T1000 (cell line): ENCODE measurements at regions not wholly inside any gene's neighbourhood (a gene's known extent, or its start where the extent isn't known, plus 50 kb on each side); places are given as distances from the start of the nearest gene placed in this dataset.

Experiments used
- DNase-seq: peaks from one replicate; lab custom pipeline; 2025; ENCODE audit warnings: mixed read lengths; lab: John Stamatoyannopoulos, UW

DNA sequence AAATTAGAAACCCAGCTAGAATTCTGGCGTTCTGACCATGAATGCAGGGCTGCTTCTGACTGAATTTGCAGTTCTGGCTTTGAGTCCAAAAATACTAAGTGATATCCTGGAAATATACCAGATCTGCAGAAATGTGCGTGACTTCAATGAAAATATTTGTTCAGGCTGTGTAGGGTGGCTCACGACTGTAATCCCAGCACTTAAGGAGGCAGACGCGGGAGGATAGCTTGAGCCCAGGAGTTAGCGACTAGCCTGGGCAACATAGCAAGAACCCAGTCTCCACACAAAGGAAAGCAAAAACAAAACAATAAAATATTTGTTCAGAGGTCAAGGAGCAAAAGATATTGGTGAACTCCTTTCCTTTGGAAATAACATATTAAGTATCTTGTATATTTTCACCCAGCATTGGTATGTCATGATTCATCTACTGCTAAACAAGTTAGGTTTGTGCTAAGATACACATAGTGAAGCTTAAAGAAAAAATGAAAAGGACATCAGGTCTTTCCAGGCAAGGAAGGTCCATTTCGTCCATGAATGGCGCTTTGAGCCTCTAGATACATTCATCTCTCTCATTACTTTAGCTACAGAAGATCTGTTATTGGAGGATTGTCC, 239.2 kb downstream of the CMPK2 start:
- no peak for DNase-seq

DNA sequence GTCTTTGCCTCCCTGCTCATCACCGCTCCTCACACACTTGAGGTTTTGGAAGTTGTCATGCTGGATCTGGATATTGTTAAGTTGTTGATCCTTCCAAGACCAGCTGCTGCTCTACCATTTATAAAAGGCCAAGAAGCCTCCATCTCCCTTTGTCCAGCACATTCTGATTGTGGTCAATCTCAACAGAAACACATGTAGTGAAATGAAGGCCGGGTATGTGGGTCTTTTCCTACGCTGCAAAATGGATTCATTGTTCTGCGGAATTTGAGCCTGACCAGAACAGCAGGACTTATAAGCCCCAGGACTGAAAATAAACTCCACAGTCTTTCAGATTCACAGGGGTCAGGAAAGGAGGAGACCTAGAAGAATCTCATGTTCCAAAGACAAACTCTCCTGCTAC, 238.4 kb downstream of the CMPK2 start:
- DNase-seq, result no peak

- DNase-seq, result no peak
Observed at GRCh38 chr2:6630209-6630608, 235.5 kb downstream of the CMPK2 start.

GRCh38 chr2:6635296-6635695, 230.4 kb downstream of the CMPK2 start:
- DNase-seq, result no peak

- DNase-seq, result no peak
Observed at GRCh38 chr2:6637330-6637729, 228.4 kb downstream of the CMPK2 start.

- DNase-seq, result no peak
Observed at GRCh38 chr2:6639929-6640620, 225.6 kb downstream of the CMPK2 start.

DNA sequence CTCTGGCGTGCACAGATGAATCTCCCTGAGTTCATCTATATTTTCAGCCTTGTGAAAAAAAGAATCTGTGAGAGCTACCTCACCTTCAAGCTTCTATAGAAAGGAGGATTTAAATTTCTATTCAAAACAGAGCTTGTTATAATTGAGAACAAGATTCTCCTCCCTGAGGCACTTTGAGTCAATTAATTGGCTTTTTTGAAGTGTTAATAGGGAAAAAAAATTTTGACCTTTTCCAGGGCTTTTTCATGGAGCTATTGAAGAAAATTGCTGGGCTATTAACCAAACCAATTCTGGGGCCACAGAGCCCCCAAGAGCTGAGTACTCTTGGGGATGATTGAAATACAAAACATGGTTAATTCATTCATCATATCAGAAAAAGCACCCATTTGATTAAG, 225.1 kb downstream of the CMPK2 start:
- no peak for DNase-seq

- DNase-seq, result no peak
Observed at GRCh38 chr2:6641956-6642355, 223.8 kb downstream of the CMPK2 start.

DNA sequence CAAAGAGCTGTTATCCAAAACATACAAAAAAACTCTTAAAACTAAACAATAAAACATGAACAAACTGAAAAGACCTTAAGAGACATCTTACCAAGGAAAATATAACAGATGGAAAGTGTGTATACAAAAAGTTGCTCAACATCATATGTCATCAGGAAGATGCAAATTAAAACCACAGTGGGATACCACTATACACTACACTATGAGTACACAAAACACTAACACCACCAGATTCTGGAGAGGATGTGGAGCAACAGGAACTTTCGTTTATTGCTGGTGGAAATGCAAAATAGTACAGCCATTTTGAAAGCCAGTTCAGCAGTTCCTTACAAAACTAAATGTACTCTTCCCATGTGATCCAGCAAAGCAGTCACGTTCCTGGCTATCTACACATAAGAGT, 221.4 kb downstream of the CMPK2 start:
- no peak for DNase-seq

- DNase-seq, result no peak
Observed at GRCh38 chr2:6645004-6645403, 220.7 kb downstream of the CMPK2 start.

DNA sequence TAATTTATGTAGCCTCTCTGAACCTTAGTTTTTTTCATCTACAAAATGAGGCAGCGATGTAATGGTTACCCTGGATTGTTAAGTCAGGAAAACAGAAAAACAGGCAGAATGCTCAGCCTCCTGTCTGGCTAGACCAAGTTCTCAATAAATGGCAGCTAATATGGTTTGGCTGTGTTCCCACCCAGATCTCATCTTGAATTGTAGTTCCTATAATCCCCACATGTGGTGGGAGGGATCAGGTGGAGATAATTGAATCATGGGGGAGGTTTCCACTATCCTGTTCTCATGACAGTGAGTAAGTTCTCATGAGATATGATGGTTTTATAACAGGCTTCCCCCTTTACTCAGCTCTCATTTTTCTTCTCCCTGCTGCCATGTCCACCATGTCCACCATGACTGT, 220.0 kb downstream of the CMPK2 start:
- no peak for DNase-seq

GRCh38 chr2:6647046-6647445, 218.7 kb downstream of the CMPK2 start:
- DNase-seq, result no peak

DNA sequence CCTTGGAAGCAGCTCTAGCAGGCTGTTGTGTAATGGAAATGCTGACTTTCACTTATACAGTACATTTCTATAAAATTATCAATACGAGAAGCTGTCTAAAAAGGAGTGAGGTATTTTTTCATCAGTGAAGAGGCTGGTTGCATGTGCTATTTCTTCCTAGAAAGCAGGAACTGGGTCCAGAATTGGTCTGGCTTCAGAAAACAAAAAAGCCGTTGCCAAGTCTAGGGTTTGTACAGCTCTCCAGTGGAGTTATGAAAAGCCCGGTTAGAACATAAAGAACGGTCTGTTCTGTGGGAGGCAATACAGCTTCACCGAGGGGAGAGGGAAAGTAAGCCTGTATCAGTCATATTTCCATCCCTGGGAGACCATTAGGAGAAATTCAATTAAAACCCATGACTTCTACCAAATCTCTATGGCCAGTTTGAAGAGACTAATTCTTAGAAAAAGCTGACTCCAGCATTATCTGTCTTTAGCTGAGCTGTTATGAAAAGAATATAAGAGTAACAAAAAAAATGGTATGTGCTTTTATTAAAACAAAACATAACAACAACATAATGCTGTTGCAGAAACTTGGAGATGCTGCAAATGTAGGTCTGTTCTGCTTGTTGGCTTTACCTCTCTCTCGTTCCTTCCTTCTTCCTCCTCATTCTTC, 217.0 kb downstream of the CMPK2 start:
- no peak for DNase-seq

DNA sequence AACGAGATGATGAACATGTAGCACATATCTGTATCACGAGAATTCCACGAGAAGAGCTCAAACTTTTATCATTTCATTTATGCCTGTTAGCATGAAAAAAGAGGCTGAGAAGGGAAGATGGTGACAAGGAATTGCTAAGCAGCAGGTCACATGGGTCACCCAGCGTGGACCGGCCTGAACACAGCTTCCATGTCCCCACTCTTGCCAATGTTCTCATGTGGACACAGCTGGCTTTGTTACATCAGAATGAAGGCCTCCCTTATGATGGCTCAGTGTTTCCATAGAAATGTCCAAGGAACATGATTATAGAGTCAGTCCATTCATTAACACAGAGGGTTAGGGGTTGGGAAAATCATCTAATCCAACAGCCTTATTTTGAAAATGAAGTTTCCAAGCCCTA, 215.4 kb downstream of the CMPK2 start:
- no peak for DNase-seq

- no peak for DNase-seq
Observed at GRCh38 chr2:6652251-6652650, 213.5 kb downstream of the CMPK2 start.

- no peak for DNase-seq
Observed at GRCh38 chr2:6653281-6653750, 212.4 kb downstream of the CMPK2 start.

- DNase-seq, result no peak
Observed at GRCh38 chr2:6654279-6654678, 211.4 kb downstream of the CMPK2 start.

GRCh38 chr2:6656633-6657032, 209.1 kb downstream of the CMPK2 start:
- no peak for DNase-seq

GRCh38 chr2:6657136-6657535, 208.6 kb downstream of the CMPK2 start:
- no peak for DNase-seq

DNA sequence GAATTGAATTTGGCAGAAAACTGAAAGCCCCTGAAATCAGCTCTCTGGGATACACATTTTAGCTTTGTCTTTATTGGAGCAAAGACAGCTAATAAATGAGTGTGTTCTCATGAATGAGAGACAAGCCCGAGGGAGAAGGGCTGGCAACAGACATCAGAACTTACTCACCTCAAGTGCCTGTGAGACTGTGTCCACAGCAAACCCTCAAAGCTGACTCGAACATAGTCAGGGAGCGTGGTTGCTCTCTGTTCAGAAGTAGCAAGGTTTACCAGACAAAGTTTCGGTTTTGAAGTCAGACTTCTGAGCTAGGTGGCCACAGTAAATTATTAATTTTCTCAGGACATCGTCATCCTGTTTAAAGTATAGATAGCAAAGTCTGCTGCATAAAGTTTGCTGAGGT, 207.9 kb downstream of the CMPK2 start:
- DNase-seq, result peak; percentile 3

DNA sequence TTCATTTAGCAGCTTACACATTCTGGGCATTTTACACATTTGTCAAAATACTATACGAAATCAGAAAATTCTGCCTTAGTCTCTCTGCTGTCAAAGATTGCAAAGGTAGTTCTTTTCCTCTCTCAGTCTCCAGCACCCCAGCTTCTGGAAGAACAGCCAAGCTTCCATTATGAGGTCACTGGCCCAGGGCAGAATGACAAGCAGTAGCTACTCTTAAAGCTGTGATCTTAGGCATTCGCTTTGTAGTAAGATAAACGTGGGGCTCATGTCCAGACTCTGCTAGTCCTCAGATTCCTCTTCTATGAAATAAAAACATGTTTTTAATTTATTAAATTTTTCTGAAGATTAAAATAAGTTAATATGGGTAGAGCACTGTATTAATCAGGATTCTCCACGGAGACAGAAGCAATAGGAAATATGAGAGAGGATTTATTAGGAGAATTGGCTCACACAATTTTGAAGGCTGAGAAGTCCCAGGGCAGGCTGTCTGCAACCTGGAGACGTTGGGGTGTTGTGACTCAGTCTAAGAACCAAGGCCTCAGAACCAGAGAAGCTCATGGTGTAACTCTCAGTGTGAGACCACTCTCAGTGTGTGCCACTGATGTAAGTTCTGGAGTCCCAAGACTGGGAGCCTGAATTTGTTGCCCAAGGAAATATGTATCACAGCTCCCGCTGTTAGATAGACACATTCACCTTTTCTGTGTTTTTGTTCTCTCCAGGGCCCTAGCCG, 201.2 kb downstream of the CMPK2 start:
- DNase-seq, result no peak
